Glutamatergic neuron (in vitro differentiated cells): ENCODE measurements at regions not wholly inside any gene's neighbourhood (a gene's known extent, or its start where the extent isn't known, plus 50 kb on each side); places are given as distances from the start of the nearest gene placed in this dataset.

Source experiments
- DNase-seq: peaks from one replicate; pipeline ENCODE4 v3.0.0; 2022
- H3K27ac Mint-ChIP-seq: one replicate; pipeline ENCODE4 v1.8.0; 2020; ENCODE audit warnings: mild to moderate bottlenecking, mixed read lengths, inconsistent platforms; ENCODE audit not compliant: unreplicated experiment
- H3K27me3 Mint-ChIP-seq: one replicate; pipeline ENCODE4 v1.8.0; 2020; ENCODE audit warnings: mild to moderate bottlenecking, moderate library complexity, mixed read lengths, inconsistent platforms; ENCODE audit not compliant: unreplicated experiment
- H3K36me3 Mint-ChIP-seq: one replicate; pipeline ENCODE4 v1.8.0; 2020; ENCODE audit warnings: mild to moderate bottlenecking, mixed read lengths, inconsistent platforms; ENCODE audit not compliant: unreplicated experiment
- H3K4me1 Mint-ChIP-seq: one replicate; pipeline ENCODE4 v1.8.0; 2020; ENCODE audit warnings: mild to moderate bottlenecking, low read depth, mixed read lengths, inconsistent platforms; ENCODE audit not compliant: unreplicated experiment
- H3K4me3 Mint-ChIP-seq: one replicate; pipeline ENCODE4 v1.8.0; 2020; ENCODE audit warnings: mild to moderate bottlenecking, mixed read lengths, inconsistent platforms; ENCODE audit not compliant: unreplicated experiment
- H3K9me3 Mint-ChIP-seq: one replicate; pipeline ENCODE4 v1.8.0; 2020; ENCODE audit warnings: mild to moderate bottlenecking, moderate library complexity, mixed read lengths, inconsistent platforms; ENCODE audit not compliant: unreplicated experiment
- TF ChIP-seq, protein P1 (sequence below): fragments of 200-600 bp; sonication (generic); IDR thresholded peaks from one replicate; pipeline ENCODE4 v1.5.0; 2021; ENCODE audit not compliant: partially characterized antibody, unreplicated experiment

DNA sequence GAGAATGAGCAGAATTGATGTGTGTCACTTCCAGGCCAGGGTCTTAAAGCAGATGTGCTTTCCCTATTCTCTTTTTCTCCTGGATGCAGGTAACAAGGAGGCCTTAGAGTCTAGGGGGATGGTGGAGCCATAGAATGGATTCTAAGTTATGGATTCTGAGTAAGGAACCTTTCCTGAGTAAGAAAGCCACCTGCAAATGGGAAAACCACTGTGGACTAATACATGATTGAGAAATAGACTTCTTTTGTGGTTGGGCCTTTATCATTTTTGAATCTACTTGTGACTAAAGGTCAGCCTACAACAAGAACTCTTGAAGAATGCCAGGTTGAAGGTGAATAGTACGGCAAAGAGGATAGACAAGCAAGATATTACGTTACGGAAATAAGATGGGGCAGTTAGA lies 116.1 kb downstream of the CDC7 start:
- Mint-ChIP-seq H3K4me1 (peaks cover 4% of the 10 kb centered on the region), H3K36me3 (no peaks in the 10 kb centered on the region), H3K27me3 (peaks cover 2% of the 10 kb centered on the region), H3K4me3 (no peak overlapping the region), H3K27ac (no peak overlapping the region), H3K9me3 (no peaks in the 10 kb centered on the region)
- no peak for DNase-seq
- TF ChIP-seq, protein P1, sequence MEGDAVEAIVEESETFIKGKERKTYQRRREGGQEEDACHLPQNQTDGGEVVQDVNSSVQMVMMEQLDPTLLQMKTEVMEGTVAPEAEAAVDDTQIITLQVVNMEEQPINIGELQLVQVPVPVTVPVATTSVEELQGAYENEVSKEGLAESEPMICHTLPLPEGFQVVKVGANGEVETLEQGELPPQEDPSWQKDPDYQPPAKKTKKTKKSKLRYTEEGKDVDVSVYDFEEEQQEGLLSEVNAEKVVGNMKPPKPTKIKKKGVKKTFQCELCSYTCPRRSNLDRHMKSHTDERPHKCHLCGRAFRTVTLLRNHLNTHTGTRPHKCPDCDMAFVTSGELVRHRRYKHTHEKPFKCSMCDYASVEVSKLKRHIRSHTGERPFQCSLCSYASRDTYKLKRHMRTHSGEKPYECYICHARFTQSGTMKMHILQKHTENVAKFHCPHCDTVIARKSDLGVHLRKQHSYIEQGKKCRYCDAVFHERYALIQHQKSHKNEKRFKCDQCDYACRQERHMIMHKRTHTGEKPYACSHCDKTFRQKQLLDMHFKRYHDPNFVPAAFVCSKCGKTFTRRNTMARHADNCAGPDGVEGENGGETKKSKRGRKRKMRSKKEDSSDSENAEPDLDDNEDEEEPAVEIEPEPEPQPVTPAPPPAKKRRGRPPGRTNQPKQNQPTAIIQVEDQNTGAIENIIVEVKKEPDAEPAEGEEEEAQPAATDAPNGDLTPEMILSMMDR, result no peak

DNA sequence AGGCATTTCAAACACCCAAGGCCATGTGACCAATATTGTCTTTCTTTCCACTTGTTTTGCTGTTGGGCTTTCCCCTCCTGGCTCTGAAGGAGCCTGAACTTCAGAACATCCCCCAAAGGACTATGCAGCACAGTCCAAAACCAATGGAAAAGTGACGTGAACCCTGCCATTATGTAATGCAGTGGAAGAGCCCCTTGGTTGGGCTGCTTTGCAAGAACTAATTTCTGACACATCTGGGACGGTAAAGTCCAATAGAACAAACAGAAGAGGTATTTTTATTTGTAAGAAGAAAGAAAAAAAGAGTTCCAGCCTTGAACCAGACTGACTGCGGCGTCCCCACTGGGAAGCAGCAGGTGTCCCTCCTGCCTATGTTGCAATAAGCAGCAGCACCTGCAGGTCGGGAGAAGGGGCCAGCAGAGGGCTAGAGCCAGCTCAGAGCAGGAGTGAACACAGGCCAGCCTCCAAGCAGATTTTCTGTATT lies 116.7 kb downstream of the CDC7 start:
- TF ChIP-seq, protein P1, result no peak
- Mint-ChIP-seq H3K4me1 (peaks cover 4% of the 10 kb centered on the region), H3K27ac (no peak overlapping the region), H3K4me3 (no peak overlapping the region), H3K9me3 (no peaks in the 10 kb centered on the region), H3K27me3 (no peaks in the 10 kb centered on the region), H3K36me3 (no peaks in the 10 kb centered on the region)
- no peak for DNase-seq

- no peak for DNase-seq
- TF ChIP-seq, protein P1, result no peak
- H3K27ac Mint-ChIP-seq, result no peak overlapping the region
- H3K9me3 Mint-ChIP-seq, result no peaks in the 10 kb centered on the region
- no peaks in the 10 kb centered on the region for H3K4me1 Mint-ChIP-seq
- no peaks in the 10 kb centered on the region for H3K27me3 Mint-ChIP-seq
- no peaks in the 10 kb centered on the region for H3K36me3 Mint-ChIP-seq
- H3K4me3 Mint-ChIP-seq, result no peak overlapping the region
These were observed 119.2 kb downstream of the CDC7 start for GRCh38 chr1:91619881-91620280.

GRCh38 chr1:91621360-91621759 lies 120.7 kb downstream of the CDC7 start:
- DNase-seq, result no peak
- no peaks in the 10 kb centered on the region for H3K27me3 Mint-ChIP-seq
- H3K9me3 Mint-ChIP-seq, result no peaks in the 10 kb centered on the region
- no peak overlapping the region for H3K27ac Mint-ChIP-seq
- no peak overlapping the region for H3K4me3 Mint-ChIP-seq
- no peaks in the 10 kb centered on the region for H3K36me3 Mint-ChIP-seq
- TF ChIP-seq, protein P1, result no peak
- H3K4me1 Mint-ChIP-seq, result no peaks in the 10 kb centered on the region

GRCh38 chr1:91621907-91622306 lies 121.3 kb downstream of the CDC7 start:
- TF ChIP-seq, protein P1, result no peak
- H3K4me1 Mint-ChIP-seq, result no peaks in the 10 kb centered on the region
- no peak for DNase-seq
- H3K27me3 Mint-ChIP-seq, result no peaks in the 10 kb centered on the region
- no peaks in the 10 kb centered on the region for H3K9me3 Mint-ChIP-seq
- H3K4me3 Mint-ChIP-seq, result no peak overlapping the region
- H3K36me3 Mint-ChIP-seq, result no peaks in the 10 kb centered on the region
- H3K27ac Mint-ChIP-seq, result no peak overlapping the region
